ENCODE measurements at regions not wholly inside any gene's neighbourhood (a gene's known extent, or its start where the extent isn't known, plus 50 kb on each side); places are given as distances from the start of the nearest gene placed in this dataset.

DNA sequence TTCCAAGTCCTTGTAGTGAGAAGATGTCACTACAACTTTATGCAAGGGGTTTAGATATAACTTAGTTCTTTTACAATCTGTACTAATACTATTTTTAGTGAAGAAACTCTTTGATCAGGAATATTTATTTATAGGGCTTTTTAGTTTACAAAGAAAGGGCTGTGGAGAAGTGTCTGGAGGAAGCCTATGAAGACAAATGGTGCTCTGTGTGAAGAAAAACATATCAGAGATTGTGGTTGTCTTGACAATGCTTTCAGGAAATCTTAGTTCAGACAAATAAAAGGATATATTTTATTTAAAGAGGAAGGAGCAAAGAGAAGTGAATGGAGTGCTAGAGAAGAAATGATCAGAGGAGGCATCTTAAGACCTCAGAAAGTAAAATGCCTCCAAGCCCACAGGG is 824.9 kb downstream of the DCDC2C start (continued):
- TF ChIP-seq, protein P1, sequence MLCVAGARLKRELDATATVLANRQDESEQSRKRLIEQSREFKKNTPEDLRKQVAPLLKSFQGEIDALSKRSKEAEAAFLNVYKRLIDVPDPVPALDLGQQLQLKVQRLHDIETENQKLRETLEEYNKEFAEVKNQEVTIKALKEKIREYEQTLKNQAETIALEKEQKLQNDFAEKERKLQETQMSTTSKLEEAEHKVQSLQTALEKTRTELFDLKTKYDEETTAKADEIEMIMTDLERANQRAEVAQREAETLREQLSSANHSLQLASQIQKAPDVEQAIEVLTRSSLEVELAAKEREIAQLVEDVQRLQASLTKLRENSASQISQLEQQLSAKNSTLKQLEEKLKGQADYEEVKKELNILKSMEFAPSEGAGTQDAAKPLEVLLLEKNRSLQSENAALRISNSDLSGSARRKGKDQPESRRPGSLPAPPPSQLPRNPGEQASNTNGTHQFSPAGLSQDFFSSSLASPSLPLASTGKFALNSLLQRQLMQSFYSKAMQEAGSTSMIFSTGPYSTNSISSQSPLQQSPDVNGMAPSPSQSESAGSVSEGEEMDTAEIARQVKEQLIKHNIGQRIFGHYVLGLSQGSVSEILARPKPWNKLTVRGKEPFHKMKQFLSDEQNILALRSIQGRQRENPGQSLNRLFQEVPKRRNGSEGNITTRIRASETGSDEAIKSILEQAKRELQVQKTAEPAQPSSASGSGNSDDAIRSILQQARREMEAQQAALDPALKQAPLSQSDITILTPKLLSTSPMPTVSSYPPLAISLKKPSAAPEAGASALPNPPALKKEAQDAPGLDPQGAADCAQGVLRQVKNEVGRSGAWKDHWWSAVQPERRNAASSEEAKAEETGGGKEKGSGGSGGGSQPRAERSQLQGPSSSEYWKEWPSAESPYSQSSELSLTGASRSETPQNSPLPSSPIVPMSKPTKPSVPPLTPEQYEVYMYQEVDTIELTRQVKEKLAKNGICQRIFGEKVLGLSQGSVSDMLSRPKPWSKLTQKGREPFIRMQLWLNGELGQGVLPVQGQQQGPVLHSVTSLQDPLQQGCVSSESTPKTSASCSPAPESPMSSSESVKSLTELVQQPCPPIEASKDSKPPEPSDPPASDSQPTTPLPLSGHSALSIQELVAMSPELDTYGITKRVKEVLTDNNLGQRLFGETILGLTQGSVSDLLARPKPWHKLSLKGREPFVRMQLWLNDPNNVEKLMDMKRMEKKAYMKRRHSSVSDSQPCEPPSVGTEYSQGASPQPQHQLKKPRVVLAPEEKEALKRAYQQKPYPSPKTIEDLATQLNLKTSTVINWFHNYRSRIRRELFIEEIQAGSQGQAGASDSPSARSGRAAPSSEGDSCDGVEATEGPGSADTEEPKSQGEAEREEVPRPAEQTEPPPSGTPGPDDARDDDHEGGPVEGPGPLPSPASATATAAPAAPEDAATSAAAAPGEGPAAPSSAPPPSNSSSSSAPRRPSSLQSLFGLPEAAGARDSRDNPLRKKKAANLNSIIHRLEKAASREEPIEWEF (IDR thresholded peaks at IDR 0.05; ENCODE audit: insufficient replicate concordance, low read depth, low read length), result no peak
- TF ChIP-seq, protein P2, sequence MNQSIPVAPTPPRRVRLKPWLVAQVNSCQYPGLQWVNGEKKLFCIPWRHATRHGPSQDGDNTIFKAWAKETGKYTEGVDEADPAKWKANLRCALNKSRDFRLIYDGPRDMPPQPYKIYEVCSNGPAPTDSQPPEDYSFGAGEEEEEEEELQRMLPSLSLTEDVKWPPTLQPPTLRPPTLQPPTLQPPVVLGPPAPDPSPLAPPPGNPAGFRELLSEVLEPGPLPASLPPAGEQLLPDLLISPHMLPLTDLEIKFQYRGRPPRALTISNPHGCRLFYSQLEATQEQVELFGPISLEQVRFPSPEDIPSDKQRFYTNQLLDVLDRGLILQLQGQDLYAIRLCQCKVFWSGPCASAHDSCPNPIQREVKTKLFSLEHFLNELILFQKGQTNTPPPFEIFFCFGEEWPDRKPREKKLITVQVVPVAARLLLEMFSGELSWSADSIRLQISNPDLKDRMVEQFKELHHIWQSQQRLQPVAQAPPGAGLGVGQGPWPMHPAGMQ (IDR thresholded peaks at IDR 0.05; ENCODE audit: borderline replicate concordance), result no peak
- TF ChIP-seq YBX1 (IDR thresholded peaks at IDR 0.05) (no peak), ESRRA (IDR thresholded peaks at IDR 0.05; ENCODE audit: low read length) (no peak)

DNA sequence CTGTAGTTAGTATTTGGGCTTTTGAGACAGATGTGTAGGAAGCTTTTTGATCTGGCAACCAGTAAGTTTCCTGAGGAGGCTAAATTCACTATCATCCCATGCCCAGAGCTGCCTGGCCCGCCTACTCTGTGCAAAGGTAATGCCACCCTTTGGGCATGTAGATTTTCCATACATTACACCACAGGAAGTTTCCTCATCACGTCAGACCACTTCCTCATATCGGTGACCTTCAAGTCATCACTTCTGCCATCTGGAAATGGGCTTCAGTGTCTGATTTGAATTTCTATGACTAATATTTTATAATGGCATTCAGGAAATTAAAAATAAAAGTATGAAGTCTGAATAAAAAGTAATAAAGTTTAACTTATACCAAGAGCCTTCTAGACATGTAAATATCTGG is 825.4 kb downstream of the DCDC2C start:
- no peak for FAIRE-seq
- Histone ChIP-seq H3K27me3 (replicated peaks in 1 of 2; ENCODE audit: control insufficient read depth in 2 of 2, insufficient read depth in 2 of 2, low read length in 1 of 2) (no peaks in the 10 kb centered on the region), H3K79me2 (ENCODE audit: control insufficient read depth, insufficient read depth, low read length) (no peaks in the 10 kb centered on the region), H2AFZ (ENCODE audit: control insufficient read depth, low read depth, low read length) (no peak overlapping the region), H3K4me1 (ENCODE audit: control insufficient read depth, insufficient read depth, low read length) (no peaks in the 10 kb centered on the region), H3K4me2 (ENCODE audit: control insufficient read depth, insufficient read depth) (no peak overlapping the region), H3K9ac (ENCODE audit: control insufficient read depth, insufficient read depth, low read length) (no peak overlapping the region), H4K20me1 (ENCODE audit: control insufficient read depth, insufficient read depth) (no peaks in the 10 kb centered on the region), H3K36me3 (ENCODE audit: control insufficient read depth in 2 of 2, insufficient read depth in 2 of 2, low read length in 1 of 2) (no peaks in the 10 kb centered on the region), H3K9me3 (replicated peaks; ENCODE audit: control insufficient read depth, insufficient read depth, low read length) (no peaks in the 10 kb centered on the region), H3K4me3 (no peak overlapping the region), H3K27ac (ENCODE audit: control insufficient read depth, insufficient read depth) (no peak overlapping the region)
- 5% methylated on average over 3 of the region's 3 CpGs for WGBS (ENCODE audit: insufficient coverage, insufficient replicate concordance, low lambda C conversion rate, missing lambda C conversion rate)
- in situ Hi-C loops (cut with MboI), result no loop called here
- no TSS peak for BruUV-seq (replicated peaks)
- RAD21 ChIA-PET (ENCODE audit: unreplicated experiment), result no interaction called here
- TF ChIP-seq SREBF2 (IDR thresholded peaks at IDR 0.05; ENCODE audit: low read length), result no peak
- no peak for TF ChIP-seq EP300 (IDR thresholded peaks at IDR 0.05; ENCODE audit: borderline replicate concordance in 1 of 2, control insufficient read depth in 1 of 2, low read depth in 2 of 2, low read length in 2 of 2)
- TF ChIP-seq NBN (IDR thresholded peaks at IDR 0.05), result no peak
- no peak for TF ChIP-seq LARP7 (IDR thresholded peaks at IDR 0.05)
- no peak for TF ChIP-seq SIN3A (IDR thresholded peaks at IDR 0.05; ENCODE audit: low read depth, low read length)
- TF ChIP-seq, protein P3, sequence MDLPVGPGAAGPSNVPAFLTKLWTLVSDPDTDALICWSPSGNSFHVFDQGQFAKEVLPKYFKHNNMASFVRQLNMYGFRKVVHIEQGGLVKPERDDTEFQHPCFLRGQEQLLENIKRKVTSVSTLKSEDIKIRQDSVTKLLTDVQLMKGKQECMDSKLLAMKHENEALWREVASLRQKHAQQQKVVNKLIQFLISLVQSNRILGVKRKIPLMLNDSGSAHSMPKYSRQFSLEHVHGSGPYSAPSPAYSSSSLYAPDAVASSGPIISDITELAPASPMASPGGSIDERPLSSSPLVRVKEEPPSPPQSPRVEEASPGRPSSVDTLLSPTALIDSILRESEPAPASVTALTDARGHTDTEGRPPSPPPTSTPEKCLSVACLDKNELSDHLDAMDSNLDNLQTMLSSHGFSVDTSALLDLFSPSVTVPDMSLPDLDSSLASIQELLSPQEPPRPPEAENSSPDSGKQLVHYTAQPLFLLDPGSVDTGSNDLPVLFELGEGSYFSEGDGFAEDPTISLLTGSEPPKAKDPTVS (IDR thresholded peaks at IDR 0.05; ENCODE audit: low read depth, low read length), result no peak
- TF ChIP-seq STAT1 (conservative IDR thresholded peaks at IDR 0.05), result no peak
- TF ChIP-seq EGR1 (IDR thresholded peaks at IDR 0.05; ENCODE audit: borderline replicate concordance in 1 of 2, low read depth in 2 of 2, low read length in 2 of 2), result no peak
- no peak for TF ChIP-seq HDAC2 (IDR thresholded peaks at IDR 0.05)
- no peak for TF ChIP-seq MTA3 (IDR thresholded peaks at IDR 0.05; ENCODE audit: borderline replicate concordance, low read length)
- TF ChIP-seq IKZF1 (conservative IDR thresholded peaks at IDR 0.05), result no peak
- no peak for TF ChIP-seq TCF7 (IDR thresholded peaks at IDR 0.05; ENCODE audit: borderline replicate concordance)
- no peak for TF ChIP-seq PAX5 (IDR thresholded peaks at IDR 0.05; ENCODE audit: borderline replicate concordance, low read depth, low read length)
- no peak for TF ChIP-seq KAT2A (conservative IDR thresholded peaks at IDR 0.05; ENCODE audit: control insufficient read depth, low read depth, low read length)
- CTCF ChIA-PET, result no interaction called here
- POLR2A ChIA-PET, result no interaction called here
- DNase-seq (ENCODE audit: low read depth, low spot score), result no peak
- ATAC-seq, result no peak
- SMC1A ChIA-PET (ENCODE audit: uncharacterized antibody, unreplicated experiment), result no interaction called here
- intact Hi-C loops (cut with micrococcal nuclease; ENCODE audit: unreplicated experiment), result no loop called here

Measured in GM12878 (cell line).